ENCODE measurements at regions not wholly inside any gene's neighbourhood (a gene's known extent, or its start where the extent isn't known, plus 50 kb on each side); places are given as distances from the start of the nearest gene placed in this dataset.

- TF ChIP-seq ZBTB33 (IDR thresholded peaks at IDR 0.05; ENCODE audit: extremely low read depth, insufficient replicate concordance, low read length) (no peak), POLR2A (IDR thresholded peaks at IDR 0.05; ENCODE audit: borderline replicate concordance, extremely low read depth, insufficient read depth, insufficient read length) (no peak), CTCF (IDR thresholded peaks at IDR 0.05 in 2 of 3, conservative IDR thresholded peaks at IDR 0.05 in 1 of 3; ENCODE audit: borderline replicate concordance in 1 of 3, insufficient read depth in 1 of 3, low read depth in 2 of 3, low read length in 2 of 3) (no peak), EZH2 (IDR thresholded peaks at IDR 0.05) (no peak), FOSL1 (IDR thresholded peaks at IDR 0.05; ENCODE audit: low read depth) (no peak), POLR2AphosphoS5 (IDR thresholded peaks at IDR 0.05; ENCODE audit: low read depth, low read length) (no peak), RAD21 (IDR thresholded peaks at IDR 0.05; ENCODE audit: low read depth) (no peak), ATF3 (IDR thresholded peaks at IDR 0.05) (no peak)
Measured at GRCh38 chr6:56845032-56845431, 109.9 kb upstream of the BEND6 start (continued).
